ENCODE measurements at regions not wholly inside any gene's neighbourhood (a gene's known extent, or its start where the extent isn't known, plus 50 kb on each side); places are given as distances from the start of the nearest gene placed in this dataset.

DNA sequence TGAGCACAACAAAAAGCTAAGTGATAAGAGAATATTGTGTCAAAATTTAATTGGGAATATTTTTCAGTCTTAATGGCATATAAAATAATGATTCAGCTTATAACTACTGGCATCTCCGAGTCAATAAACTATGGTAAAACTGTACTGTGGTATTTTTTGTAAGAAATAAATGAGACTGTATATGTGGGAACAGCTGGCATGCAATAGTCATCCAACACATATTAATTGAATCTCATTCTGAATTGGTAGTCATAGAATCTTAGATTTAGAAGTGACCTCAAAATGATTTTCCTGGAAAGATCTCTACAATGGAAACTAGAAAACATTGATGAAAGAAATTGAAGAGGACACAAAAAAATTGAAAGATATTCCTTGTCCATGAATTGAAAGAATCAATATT lies 133.4 kb upstream of the SLC7A14 start:
- no peak overlapping the region for H2AFZ ChIP-seq (ENCODE audit: low read depth, low read length)
- H3K9me3 ChIP-seq (ENCODE audit: insufficient read depth, low read depth, low read length) = no peaks in the 10 kb centered on the region
- Mint-ChIP-seq H3K27me3 (ENCODE audit: low read depth, unreplicated experiment) (no peaks in the 10 kb centered on the region), H3K36me3 (ENCODE audit: low read depth, unreplicated experiment) (no peaks in the 10 kb centered on the region), H3K27ac (ENCODE audit: unreplicated experiment) (no peak overlapping the region), H3K4me3 (ENCODE audit: unreplicated experiment) (no peak overlapping the region), H3K9me3 (ENCODE audit: unreplicated experiment) (peaks cover 14% of the 10 kb centered on the region), H3K4me1 (ENCODE audit: low read depth, unreplicated experiment) (peaks cover 28% of the 10 kb centered on the region)
- H3K9ac ChIP-seq (ENCODE audit: low read length) = no peak overlapping the region
- TF ChIP-seq, protein P1, sequence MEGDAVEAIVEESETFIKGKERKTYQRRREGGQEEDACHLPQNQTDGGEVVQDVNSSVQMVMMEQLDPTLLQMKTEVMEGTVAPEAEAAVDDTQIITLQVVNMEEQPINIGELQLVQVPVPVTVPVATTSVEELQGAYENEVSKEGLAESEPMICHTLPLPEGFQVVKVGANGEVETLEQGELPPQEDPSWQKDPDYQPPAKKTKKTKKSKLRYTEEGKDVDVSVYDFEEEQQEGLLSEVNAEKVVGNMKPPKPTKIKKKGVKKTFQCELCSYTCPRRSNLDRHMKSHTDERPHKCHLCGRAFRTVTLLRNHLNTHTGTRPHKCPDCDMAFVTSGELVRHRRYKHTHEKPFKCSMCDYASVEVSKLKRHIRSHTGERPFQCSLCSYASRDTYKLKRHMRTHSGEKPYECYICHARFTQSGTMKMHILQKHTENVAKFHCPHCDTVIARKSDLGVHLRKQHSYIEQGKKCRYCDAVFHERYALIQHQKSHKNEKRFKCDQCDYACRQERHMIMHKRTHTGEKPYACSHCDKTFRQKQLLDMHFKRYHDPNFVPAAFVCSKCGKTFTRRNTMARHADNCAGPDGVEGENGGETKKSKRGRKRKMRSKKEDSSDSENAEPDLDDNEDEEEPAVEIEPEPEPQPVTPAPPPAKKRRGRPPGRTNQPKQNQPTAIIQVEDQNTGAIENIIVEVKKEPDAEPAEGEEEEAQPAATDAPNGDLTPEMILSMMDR (IDR thresholded peaks at IDR 0.05; ENCODE audit: insufficient read depth, low read depth, low read length) = no peak
- TF ChIP-seq EZH2 (IDR thresholded peaks at IDR 0.05; ENCODE audit: insufficient read depth, low read length) = no peak
- DNase-seq (ENCODE audit: low read depth) = no peak
- H3K79me2 ChIP-seq (ENCODE audit: insufficient read depth, low read length) = no peaks in the 10 kb centered on the region
- no peak overlapping the region for H3K4me2 ChIP-seq (ENCODE audit: low read length)
- H4K20me1 ChIP-seq (ENCODE audit: insufficient read depth, low read length) = no peaks in the 10 kb centered on the region
- H3K27ac ChIP-seq (ENCODE audit: low read depth, low read length) = no peak overlapping the region
- H3K27me3 ChIP-seq (ENCODE audit: insufficient read depth, low read length) = no peaks in the 10 kb centered on the region
- FAIRE-seq = no peak
- no peak overlapping the region for H3K4me3 ChIP-seq (ENCODE audit: insufficient read depth, low read depth, low read length)
- peaks cover 5% of the 10 kb centered on the region for H3K4me1 ChIP-seq (ENCODE audit: insufficient read depth, low read length)
- no peaks in the 10 kb centered on the region for H3K36me3 ChIP-seq (ENCODE audit: insufficient read depth, low read length)

DNA sequence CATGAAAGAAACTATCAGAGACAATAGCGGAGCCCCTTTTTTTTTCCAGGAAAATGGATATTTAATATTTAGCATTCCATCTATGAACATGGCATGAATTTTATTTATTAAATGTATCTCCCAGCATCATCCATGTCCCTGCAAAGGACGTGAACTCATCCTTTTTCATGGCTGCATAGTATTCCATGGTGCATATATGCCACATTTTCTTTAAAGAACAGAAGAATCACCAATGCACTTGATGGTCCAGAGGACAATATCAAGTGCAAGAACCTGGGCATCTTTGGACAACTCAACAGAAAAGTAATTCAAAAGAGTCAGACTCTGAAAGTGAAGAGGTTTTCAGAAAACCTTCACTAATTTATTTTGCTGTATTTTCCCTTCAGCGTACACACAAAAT lies 133.0 kb upstream of the SLC7A14 start:
- no peaks in the 10 kb centered on the region for H3K9me3 ChIP-seq (ENCODE audit: insufficient read depth, low read depth, low read length)
- no peak overlapping the region for H3K4me3 ChIP-seq (ENCODE audit: insufficient read depth, low read depth, low read length)
- no peak overlapping the region for H3K27ac ChIP-seq (ENCODE audit: low read depth, low read length)
- TF ChIP-seq, protein P1 (IDR thresholded peaks at IDR 0.05; ENCODE audit: insufficient read depth, low read depth, low read length) = no peak
- no peak for TF ChIP-seq EZH2 (IDR thresholded peaks at IDR 0.05; ENCODE audit: insufficient read depth, low read length)
- no peak overlapping the region for H3K27ac Mint-ChIP-seq (ENCODE audit: unreplicated experiment)
- no peak overlapping the region for H2AFZ ChIP-seq (ENCODE audit: low read depth, low read length)
- no peaks in the 10 kb centered on the region for H3K36me3 ChIP-seq (ENCODE audit: insufficient read depth, low read length)
- H3K79me2 ChIP-seq (ENCODE audit: insufficient read depth, low read length) = no peaks in the 10 kb centered on the region
- H4K20me1 ChIP-seq (ENCODE audit: insufficient read depth, low read length) = no peaks in the 10 kb centered on the region
- no peak for FAIRE-seq
- no peaks in the 10 kb centered on the region for H3K36me3 Mint-ChIP-seq (ENCODE audit: low read depth, unreplicated experiment)
- no peak overlapping the region for H3K9ac ChIP-seq (ENCODE audit: low read length)
- no peak overlapping the region for H3K4me2 ChIP-seq (ENCODE audit: low read length)
- no peak overlapping the region for H3K4me3 Mint-ChIP-seq (ENCODE audit: unreplicated experiment)
- H3K27me3 Mint-ChIP-seq (ENCODE audit: low read depth, unreplicated experiment) = no peaks in the 10 kb centered on the region
- H3K4me1 Mint-ChIP-seq (ENCODE audit: low read depth, unreplicated experiment) = peaks cover 28% of the 10 kb centered on the region
- DNase-seq (ENCODE audit: low read depth) = no peak
- no peaks in the 10 kb centered on the region for H3K27me3 ChIP-seq (ENCODE audit: insufficient read depth, low read length)
- peaks cover 10% of the 10 kb centered on the region for H3K4me1 ChIP-seq (ENCODE audit: insufficient read depth, low read length)
- H3K9me3 Mint-ChIP-seq (ENCODE audit: unreplicated experiment) = peaks cover 14% of the 10 kb centered on the region

DNA sequence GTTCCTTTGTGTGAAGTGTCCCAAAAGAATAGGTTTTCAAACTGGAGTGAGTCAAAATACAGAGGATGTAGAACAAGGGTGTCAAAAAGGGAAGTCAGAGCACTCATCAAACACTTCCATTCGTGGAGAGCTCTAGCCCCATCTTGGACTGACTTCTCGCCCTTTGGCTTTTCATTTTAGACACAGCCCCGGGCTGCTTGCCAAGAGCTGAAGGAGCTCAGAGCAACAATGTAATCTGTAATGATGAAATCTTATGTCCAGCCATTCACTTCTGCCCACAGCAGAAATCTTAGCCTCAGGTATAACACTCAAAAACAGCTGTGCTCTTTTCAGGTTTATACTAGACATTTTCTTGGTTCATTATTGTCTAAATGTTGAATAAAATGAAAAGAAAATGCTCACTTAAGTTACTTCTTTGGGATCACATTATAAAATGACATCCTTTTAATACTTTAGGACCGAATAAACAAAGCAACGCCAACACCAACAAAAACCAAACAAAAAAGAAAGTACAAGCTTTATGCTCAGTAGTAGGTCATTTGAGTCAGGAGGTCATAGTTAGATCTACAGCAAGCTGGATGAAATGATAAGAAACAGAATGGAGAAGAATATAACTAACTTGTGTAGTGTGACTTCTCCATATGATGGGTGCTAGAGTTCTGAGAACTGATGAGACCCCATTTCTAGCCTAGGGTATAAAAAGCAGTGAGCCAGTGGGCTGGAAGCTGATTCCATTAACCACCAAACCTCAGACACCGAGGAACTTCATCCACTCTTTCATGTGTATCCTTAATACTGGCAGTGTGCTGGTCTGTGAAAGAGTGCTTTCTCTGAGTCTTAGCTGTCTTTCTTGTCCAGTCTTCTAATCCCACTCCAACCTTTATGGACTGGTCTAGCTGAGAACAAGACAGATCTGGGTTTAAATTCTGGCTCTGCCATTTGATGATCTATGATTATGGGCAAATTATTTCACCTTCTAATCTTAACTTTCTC lies 131.8 kb upstream of the SLC7A14 start:
- Histone ChIP-seq H3K36me3 (ENCODE audit: insufficient read depth, low read length) (no peaks in the 10 kb centered on the region), H3K79me2 (ENCODE audit: insufficient read depth, low read length) (no peaks in the 10 kb centered on the region), H3K4me2 (ENCODE audit: low read length) (no peak overlapping the region), H3K4me3 (ENCODE audit: insufficient read depth, low read depth, low read length) (no peak overlapping the region), H3K9me3 (ENCODE audit: insufficient read depth, low read depth, low read length) (no peaks in the 10 kb centered on the region), H4K20me1 (ENCODE audit: insufficient read depth, low read length) (no peaks in the 10 kb centered on the region), H2AFZ (ENCODE audit: low read depth, low read length) (no peak overlapping the region), H3K4me1 (ENCODE audit: insufficient read depth, low read length) (peaks cover 21% of the 10 kb centered on the region), H3K9ac (ENCODE audit: low read length) (no peak overlapping the region), H3K27ac (ENCODE audit: low read depth, low read length) (no peak overlapping the region), H3K27me3 (ENCODE audit: insufficient read depth, low read length) (no peaks in the 10 kb centered on the region)
- FAIRE-seq (no peak), DNase-seq (ENCODE audit: low read depth) (peak; percentile 49)
- Mint-ChIP-seq H3K36me3 (ENCODE audit: low read depth, unreplicated experiment) (no peaks in the 10 kb centered on the region), H3K27me3 (ENCODE audit: low read depth, unreplicated experiment) (no peaks in the 10 kb centered on the region), H3K9me3 (ENCODE audit: unreplicated experiment) (peaks cover 14% of the 10 kb centered on the region), H3K27ac (ENCODE audit: unreplicated experiment) (no peak overlapping the region), H3K4me1 (ENCODE audit: low read depth, unreplicated experiment) (peaks cover 36% of the 10 kb centered on the region), H3K4me3 (ENCODE audit: unreplicated experiment) (no peak overlapping the region)
- TF ChIP-seq, protein P1 (IDR thresholded peaks at IDR 0.05; ENCODE audit: insufficient read depth, low read depth, low read length) = no peak
- TF ChIP-seq EZH2 (IDR thresholded peaks at IDR 0.05; ENCODE audit: insufficient read depth, low read length) = no peak
